ENCODE measurements at regions not wholly inside any gene's neighbourhood (a gene's known extent, or its start where the extent isn't known, plus 50 kb on each side); places are given as distances from the start of the nearest gene placed in this dataset.

GRCh38 chr13:79679334-79679733, 198.4 kb downstream of the NDFIP2 start:
- Mint-ChIP-seq H3K36me3 (ENCODE audit: low read depth) (no peaks in the 10 kb centered on the region), H3K27me3 (peaks cover 10% of the 10 kb centered on the region), H3K4me3 (no peak overlapping the region), H3K4me1 (ENCODE audit: low read depth) (no peaks in the 10 kb centered on the region), H3K27ac (no peak overlapping the region), H3K9me3 (peaks cover 4% of the 10 kb centered on the region)
- ChIA-PET CTCF (interaction anchor here (0.6 to 1.3 kb wide), 2 partner anchors 13 to 843 kb away, joined by 3 to 4 read pairs; no protein-coding TSS in a partner anchor), POLR2A (no interaction called here)
- Histone ChIP-seq H3K4me3 (ENCODE audit: low read length) (no peak overlapping the region), H3K4me1 (ENCODE audit: insufficient read depth, low read length) (no peaks in the 10 kb centered on the region), H3K36me3 (ENCODE audit: insufficient read depth, low read length) (no peaks in the 10 kb centered on the region), H3K9me3 (ENCODE audit: control insufficient read depth in 1 of 2, insufficient read depth in 1 of 2, low read length in 2 of 2) (no peaks in the 10 kb centered on the region), H3K27me3 (ENCODE audit: control insufficient read depth in 1 of 2, insufficient read depth in 2 of 2, low read length in 2 of 2) (no peaks in the 10 kb centered on the region), H3K27ac (ENCODE audit: low read depth in 1 of 2, low read length in 2 of 2) (no peak overlapping the region)
- TF ChIP-seq, protein P1, sequence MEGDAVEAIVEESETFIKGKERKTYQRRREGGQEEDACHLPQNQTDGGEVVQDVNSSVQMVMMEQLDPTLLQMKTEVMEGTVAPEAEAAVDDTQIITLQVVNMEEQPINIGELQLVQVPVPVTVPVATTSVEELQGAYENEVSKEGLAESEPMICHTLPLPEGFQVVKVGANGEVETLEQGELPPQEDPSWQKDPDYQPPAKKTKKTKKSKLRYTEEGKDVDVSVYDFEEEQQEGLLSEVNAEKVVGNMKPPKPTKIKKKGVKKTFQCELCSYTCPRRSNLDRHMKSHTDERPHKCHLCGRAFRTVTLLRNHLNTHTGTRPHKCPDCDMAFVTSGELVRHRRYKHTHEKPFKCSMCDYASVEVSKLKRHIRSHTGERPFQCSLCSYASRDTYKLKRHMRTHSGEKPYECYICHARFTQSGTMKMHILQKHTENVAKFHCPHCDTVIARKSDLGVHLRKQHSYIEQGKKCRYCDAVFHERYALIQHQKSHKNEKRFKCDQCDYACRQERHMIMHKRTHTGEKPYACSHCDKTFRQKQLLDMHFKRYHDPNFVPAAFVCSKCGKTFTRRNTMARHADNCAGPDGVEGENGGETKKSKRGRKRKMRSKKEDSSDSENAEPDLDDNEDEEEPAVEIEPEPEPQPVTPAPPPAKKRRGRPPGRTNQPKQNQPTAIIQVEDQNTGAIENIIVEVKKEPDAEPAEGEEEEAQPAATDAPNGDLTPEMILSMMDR (IDR thresholded peaks at IDR 0.05), result peak; percentile 24
- no peak for ATAC-seq (ENCODE audit: poor library complexity)
- peak in 4 of 14 experiments; percentile 6 to 32 (median 21) for DNase-seq
- intact Hi-C loops (cut with DNase I, micrococcal nuclease), result loop anchor here in 1 of 2 experiments (10.0 kb wide), 1 partner anchor 685 kb away; no protein-coding TSS in a partner anchor

GRCh38 chr13:79678100-79678499, 197.1 kb downstream of the NDFIP2 start:
- TF ChIP-seq, protein P1 (IDR thresholded peaks at IDR 0.05), result no peak
- no peaks in the 10 kb centered on the region for H3K27me3 ChIP-seq (ENCODE audit: control insufficient read depth in 1 of 2, insufficient read depth in 2 of 2, low read length in 2 of 2)
- ATAC-seq (ENCODE audit: poor library complexity), result no peak
- POLR2A ChIA-PET, result no interaction called here
- peaks cover 10% of the 10 kb centered on the region for H3K27me3 Mint-ChIP-seq
- intact Hi-C loops (cut with DNase I, micrococcal nuclease), result loop anchor here in 1 of 2 experiments (10.0 kb wide), 1 partner anchor 687 kb away; no protein-coding TSS in a partner anchor
- H3K9me3 ChIP-seq (ENCODE audit: control insufficient read depth in 1 of 2, insufficient read depth in 1 of 2, low read length in 2 of 2), result no peaks in the 10 kb centered on the region
- H3K27ac Mint-ChIP-seq, result no peak overlapping the region
- H3K4me1 ChIP-seq (ENCODE audit: insufficient read depth, low read length), result no peaks in the 10 kb centered on the region
- DNase-seq, result no peak
- no peak overlapping the region for H3K4me3 Mint-ChIP-seq
- no peaks in the 10 kb centered on the region for H3K4me1 Mint-ChIP-seq (ENCODE audit: low read depth)
- CTCF ChIA-PET, result no interaction called here
- no peak overlapping the region for H3K27ac ChIP-seq (ENCODE audit: low read depth in 1 of 2, low read length in 2 of 2)
- peaks cover 2% of the 10 kb centered on the region for H3K9me3 Mint-ChIP-seq
- H3K36me3 Mint-ChIP-seq (ENCODE audit: low read depth), result no peaks in the 10 kb centered on the region
- no peaks in the 10 kb centered on the region for H3K36me3 ChIP-seq (ENCODE audit: insufficient read depth, low read length)
- no peak overlapping the region for H3K4me3 ChIP-seq (ENCODE audit: low read length)

DNA sequence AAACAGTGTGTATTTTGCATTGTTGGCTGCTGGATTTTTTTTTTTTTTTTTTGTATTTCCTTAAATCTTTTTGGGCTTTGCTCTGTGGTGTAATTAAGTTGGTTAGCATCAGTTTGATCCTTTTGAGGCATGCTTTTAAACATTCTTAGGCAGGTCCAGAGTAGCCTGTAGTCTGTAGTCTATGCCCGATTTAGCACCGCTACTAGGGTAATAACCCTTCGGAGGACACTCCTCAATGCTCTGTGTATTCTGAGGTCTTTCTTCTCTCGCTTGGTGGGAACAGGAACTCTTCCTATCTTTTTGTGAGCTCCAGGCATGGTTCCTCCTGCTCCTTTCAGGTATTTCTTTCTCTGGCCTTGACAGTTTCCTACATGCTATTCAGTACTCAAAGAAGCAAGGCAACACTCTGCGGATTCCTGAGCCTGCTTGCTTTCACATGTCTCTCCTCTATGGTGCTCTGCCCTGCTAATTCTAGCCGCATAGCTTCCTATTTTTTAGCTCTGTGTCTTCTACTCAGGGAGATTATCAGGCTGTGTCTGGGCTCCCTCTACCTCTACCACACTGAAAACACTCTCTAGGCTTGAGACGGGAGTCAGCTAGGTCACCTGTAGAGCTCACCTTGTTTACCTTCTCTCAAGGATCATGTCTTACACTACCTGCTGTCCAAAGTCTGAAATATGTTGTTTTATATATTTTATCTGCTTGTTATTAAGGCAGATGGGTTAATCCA, 195.1 kb downstream of the NDFIP2 start:
- no peak for DNase-seq
- Mint-ChIP-seq H3K9me3 (no peaks in the 10 kb centered on the region), H3K36me3 (ENCODE audit: low read depth) (no peaks in the 10 kb centered on the region), H3K27me3 (peaks cover 8% of the 10 kb centered on the region), H3K27ac (no peak overlapping the region), H3K4me3 (no peak overlapping the region), H3K4me1 (ENCODE audit: low read depth) (no peaks in the 10 kb centered on the region)
- Histone ChIP-seq H3K4me1 (ENCODE audit: insufficient read depth, low read length) (no peaks in the 10 kb centered on the region), H3K27ac (ENCODE audit: low read depth in 1 of 2, low read length in 2 of 2) (no peak overlapping the region), H3K27me3 (ENCODE audit: control insufficient read depth in 1 of 2, insufficient read depth in 2 of 2, low read length in 2 of 2) (no peaks in the 10 kb centered on the region), H3K9me3 (ENCODE audit: control insufficient read depth in 1 of 2, insufficient read depth in 1 of 2, low read length in 2 of 2) (no peaks in the 10 kb centered on the region), H3K36me3 (ENCODE audit: insufficient read depth, low read length) (no peaks in the 10 kb centered on the region), H3K4me3 (ENCODE audit: low read length) (no peak overlapping the region)
- POLR2A ChIA-PET, result interaction anchor here (0.6 kb wide), 1 partner anchor 46 kb away, joined by 3 read pairs; no protein-coding TSS in a partner anchor
- intact Hi-C loops (cut with DNase I, micrococcal nuclease), result loop anchor here in 1 of 2 experiments (10.0 kb wide), 1 partner anchor 689 kb away; no protein-coding TSS in a partner anchor
- TF ChIP-seq, protein P1 (IDR thresholded peaks at IDR 0.05), result no peak
- CTCF ChIA-PET, result no interaction called here
- ATAC-seq (ENCODE audit: poor library complexity), result no peak

All from CD4-positive, alpha-beta T cell (primary cell).